ENCODE measurements at regions not wholly inside any gene's neighbourhood (a gene's known extent, or its start where the extent isn't known, plus 50 kb on each side); places are given as distances from the start of the nearest gene placed in this dataset.

DNA sequence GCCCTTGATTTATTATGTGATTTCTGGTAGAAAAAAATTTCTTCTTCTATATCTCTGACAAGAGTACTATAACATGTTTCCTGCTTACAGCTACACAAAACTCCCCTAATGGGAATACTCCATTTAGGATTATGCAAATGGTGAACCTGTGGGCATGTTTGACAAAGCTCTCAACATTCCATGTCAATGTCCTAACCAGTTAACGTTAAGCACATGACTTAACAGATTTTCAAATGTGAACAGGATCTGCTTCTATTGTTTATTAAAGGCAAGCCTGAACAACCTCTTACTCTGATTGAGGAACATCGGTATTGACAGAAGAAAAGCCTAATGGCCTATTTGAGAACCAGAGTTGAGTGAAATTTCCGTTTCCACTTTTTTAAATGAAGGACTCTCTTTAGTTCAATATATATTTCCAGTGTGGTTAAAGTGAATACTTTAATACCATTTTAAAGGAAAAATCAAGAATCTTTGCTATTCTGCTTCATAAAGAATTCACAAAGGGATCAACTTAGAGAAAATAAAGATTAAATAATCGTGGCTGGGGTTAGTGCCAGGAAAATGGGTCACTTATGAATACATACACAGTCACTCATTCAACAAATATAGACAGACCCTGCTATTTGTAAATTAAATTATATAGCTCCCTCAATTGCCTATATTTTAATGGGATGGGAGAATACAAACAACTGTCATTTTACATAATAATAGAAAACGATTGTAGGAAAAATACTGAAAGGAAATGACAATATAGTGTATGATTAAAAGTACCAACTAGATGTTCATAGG is 300.3 kb upstream of the CBLB start:
- TF ChIP-seq, protein P1, sequence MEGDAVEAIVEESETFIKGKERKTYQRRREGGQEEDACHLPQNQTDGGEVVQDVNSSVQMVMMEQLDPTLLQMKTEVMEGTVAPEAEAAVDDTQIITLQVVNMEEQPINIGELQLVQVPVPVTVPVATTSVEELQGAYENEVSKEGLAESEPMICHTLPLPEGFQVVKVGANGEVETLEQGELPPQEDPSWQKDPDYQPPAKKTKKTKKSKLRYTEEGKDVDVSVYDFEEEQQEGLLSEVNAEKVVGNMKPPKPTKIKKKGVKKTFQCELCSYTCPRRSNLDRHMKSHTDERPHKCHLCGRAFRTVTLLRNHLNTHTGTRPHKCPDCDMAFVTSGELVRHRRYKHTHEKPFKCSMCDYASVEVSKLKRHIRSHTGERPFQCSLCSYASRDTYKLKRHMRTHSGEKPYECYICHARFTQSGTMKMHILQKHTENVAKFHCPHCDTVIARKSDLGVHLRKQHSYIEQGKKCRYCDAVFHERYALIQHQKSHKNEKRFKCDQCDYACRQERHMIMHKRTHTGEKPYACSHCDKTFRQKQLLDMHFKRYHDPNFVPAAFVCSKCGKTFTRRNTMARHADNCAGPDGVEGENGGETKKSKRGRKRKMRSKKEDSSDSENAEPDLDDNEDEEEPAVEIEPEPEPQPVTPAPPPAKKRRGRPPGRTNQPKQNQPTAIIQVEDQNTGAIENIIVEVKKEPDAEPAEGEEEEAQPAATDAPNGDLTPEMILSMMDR (conservative IDR thresholded peaks at IDR 0.05 in 1 of 2, IDR thresholded peaks at IDR 0.05 in 1 of 2; ENCODE audit: extremely low read depth in 1 of 2, insufficient read depth in 1 of 2, low read depth in 1 of 2, low read length in 2 of 2) = no peak
- no peak for TF ChIP-seq EZH2 (IDR thresholded peaks at IDR 0.05; ENCODE audit: borderline replicate concordance, low read length)

Measured in mammary epithelial cell (primary cell).